ENCODE measurements at regions not wholly inside any gene's neighbourhood (a gene's known extent, or its start where the extent isn't known, plus 50 kb on each side); places are given as distances from the start of the nearest gene placed in this dataset.

GRCh38 chr2:204415406-204416181 is 129.7 kb upstream of the PARD3B start:
- DNase-seq = no peak

- DNase-seq = no peak
Observed at GRCh38 chr2:204416236-204416635, 129.0 kb upstream of the PARD3B start.

GRCh38 chr2:204425821-204426220 is 119.5 kb upstream of the PARD3B start:
- no peak for DNase-seq

- no peak for DNase-seq
Observed at GRCh38 chr2:204428675-204429074, 116.6 kb upstream of the PARD3B start.

- DNase-seq = no peak
Observed at GRCh38 chr2:204431529-204431928, 113.7 kb upstream of the PARD3B start.

GRCh38 chr2:204432196-204432595 is 113.1 kb upstream of the PARD3B start:
- DNase-seq = no peak

- no peak for DNase-seq
Observed at GRCh38 chr2:204434660-204435462, 110.4 kb upstream of the PARD3B start.

- DNase-seq = no peak
Observed at GRCh38 chr2:204436230-204436629, 109.0 kb upstream of the PARD3B start.

- DNase-seq = no peak
Observed at GRCh38 chr2:204437408-204437807, 107.9 kb upstream of the PARD3B start.

- DNase-seq = no peak
Observed at GRCh38 chr2:204437815-204438756, 107.2 kb upstream of the PARD3B start.

- no peak for DNase-seq
Observed at GRCh38 chr2:204441316-204441715, 104.0 kb upstream of the PARD3B start.

GRCh38 chr2:204445149-204445548 is 100.1 kb upstream of the PARD3B start:
- DNase-seq = no peak

- no peak for DNase-seq
Observed at GRCh38 chr2:204447722-204448121, 97.6 kb upstream of the PARD3B start.

- DNase-seq = no peak
Observed at GRCh38 chr2:204449977-204450376, 95.3 kb upstream of the PARD3B start.

- no peak for DNase-seq
Observed at GRCh38 chr2:204451766-204452165, 93.5 kb upstream of the PARD3B start.

- DNase-seq = peak in 15 of 56 donors; percentile 1 to 42 (median 9)
Observed at GRCh38 chr2:204452464-204453023, 92.7 kb upstream of the PARD3B start.

GRCh38 chr2:204453730-204454167 is 91.5 kb upstream of the PARD3B start:
- DNase-seq = peak in 14 of 56 donors; percentile 1 to 41 (median 7)

- no peak for DNase-seq
Observed at GRCh38 chr2:204454672-204455380, 90.4 kb upstream of the PARD3B start.

GRCh38 chr2:204468746-204469429 is 76.4 kb upstream of the PARD3B start:
- DNase-seq = no peak

GRCh38 chr2:204470178-204470620 is 75.1 kb upstream of the PARD3B start:
- DNase-seq = no peak
